Kidney epithelial cell (primary cell): ENCODE measurements at regions not wholly inside any gene's neighbourhood (a gene's known extent, or its start where the extent isn't known, plus 50 kb on each side); places are given as distances from the start of the nearest gene placed in this dataset.

Experiments used
- DNase-seq: peaks from one replicate; pipeline ENCODE4 v3.0.0-alpha.2; 2010; ENCODE audit warnings: low read depth
- H3K27me3 ChIP-seq: 2 replicates; pipeline ENCODE4 v1.6.0; 2011; ENCODE audit warnings: low read length; ENCODE audit not compliant: control insufficient read depth, insufficient read depth
- H3K36me3 ChIP-seq: 2 replicates; pipeline ENCODE4 v1.5.1; 2011; ENCODE audit warnings: low read length; ENCODE audit not compliant: control insufficient read depth, insufficient read depth
- H3K4me3 ChIP-seq: 2 replicates; pipeline ENCODE4 v1.5.1; 2011; ENCODE audit warnings: low read depth, mild to moderate bottlenecking, control low read depth, low read length
- CTCF ChIP-seq: IDR thresholded peaks from 2 replicates; pipeline ENCODE4 v1.5.1; 2011; ENCODE audit warnings: mild to moderate bottlenecking, moderate library complexity, low read length, control low read depth, inconsistent platforms; ENCODE audit not compliant: insufficient read depth, poor library complexity, severe bottlenecking

GRCh38 chr14:48096897-48097296 lies 421.5 kb upstream of the MDGA2 start:
- Histone ChIP-seq H3K4me3 (no peak overlapping the region), H3K36me3 (no peaks in the 10 kb centered on the region), H3K27me3 (no peaks in the 10 kb centered on the region)
- no peak for DNase-seq
- no peak for TF ChIP-seq CTCF

GRCh38 chr14:48086516-48086915 lies 411.1 kb upstream of the MDGA2 start:
- DNase-seq: no peak
- Histone ChIP-seq H3K36me3 (no peaks in the 10 kb centered on the region), H3K27me3 (no peaks in the 10 kb centered on the region), H3K4me3 (no peak overlapping the region)
- TF ChIP-seq CTCF: no peak

- no peaks in the 10 kb centered on the region for H3K36me3 ChIP-seq
- no peak for TF ChIP-seq CTCF
- no peak for DNase-seq
- H3K27me3 ChIP-seq: no peaks in the 10 kb centered on the region
- no peak overlapping the region for H3K4me3 ChIP-seq
Observed at GRCh38 chr14:48075487-48075886, 400.1 kb upstream of the MDGA2 start.

GRCh38 chr14:48052973-48053372 lies 377.6 kb upstream of the MDGA2 start:
- Histone ChIP-seq H3K27me3 (no peaks in the 10 kb centered on the region), H3K4me3 (no peak overlapping the region), H3K36me3 (no peaks in the 10 kb centered on the region)
- no peak for TF ChIP-seq CTCF
- no peak for DNase-seq

- TF ChIP-seq CTCF: no peak
- Histone ChIP-seq H3K36me3 (no peaks in the 10 kb centered on the region), H3K4me3 (no peak overlapping the region), H3K27me3 (no peaks in the 10 kb centered on the region)
- no peak for DNase-seq
Observed at GRCh38 chr14:48035836-48036235, 360.4 kb upstream of the MDGA2 start.

GRCh38 chr14:48027115-48027514 lies 351.7 kb upstream of the MDGA2 start:
- Histone ChIP-seq H3K4me3 (no peak overlapping the region), H3K36me3 (no peaks in the 10 kb centered on the region), H3K27me3 (no peaks in the 10 kb centered on the region)
- DNase-seq: no peak
- no peak for TF ChIP-seq CTCF
